ENCODE measurements at regions not wholly inside any gene's neighbourhood (a gene's known extent, or its start where the extent isn't known, plus 50 kb on each side); places are given as distances from the start of the nearest gene placed in this dataset.

GRCh38 chr3:95655363-95655986, 1158.9 kb upstream of the EPHA6 start:
- no peak overlapping the region for H2BK15ac ChIP-seq (ENCODE audit: low read depth, poor library complexity, severe bottlenecking)
- H4K8ac ChIP-seq (ENCODE audit: low read length): no peak overlapping the region
- H3K4me1 ChIP-seq (ENCODE audit: control insufficient read depth, insufficient read depth, low read depth, low read length): peaks cover 1% of the 10 kb centered on the region
- H3K4ac ChIP-seq (ENCODE audit: low read depth in 1 of 2, low read length in 2 of 2): no peak overlapping the region
- H2AFZ ChIP-seq (ENCODE audit: low read depth, low read length): peak overlapping the region; percentile 51
- H3K23ac ChIP-seq (ENCODE audit: low read length in 2 of 2): no peak overlapping the region
- H4K91ac ChIP-seq (ENCODE audit: low read length): no peak overlapping the region
- peak overlapping the region; percentile 79 for H3K4me2 ChIP-seq (ENCODE audit: low read length, poor library complexity, severe bottlenecking)
- DNase-seq: no peak
- H3K79me1 ChIP-seq (replicated peaks; ENCODE audit: low read length, poor library complexity, severe bottlenecking): no peaks in the 10 kb centered on the region
- no peaks in the 10 kb centered on the region for H3K27me3 ChIP-seq (ENCODE audit: control insufficient read depth in 1 of 2, insufficient read depth in 1 of 2, low read length in 2 of 2)
- H3K14ac ChIP-seq (ENCODE audit: low read length in 2 of 2): no peak overlapping the region
- H3K27ac ChIP-seq (ENCODE audit: low read length, poor library complexity, severe bottlenecking): peak overlapping the region; percentile 85
- no peak overlapping the region for H3K18ac ChIP-seq (ENCODE audit: low read depth in 1 of 2, low read length in 2 of 2)
- no peak overlapping the region for H3K9ac ChIP-seq (ENCODE audit: low read length)
- no peak overlapping the region for H3K4me3 ChIP-seq (ENCODE audit: insufficient read depth in 1 of 2, low read depth in 1 of 2, low read length in 2 of 2)
- H2BK5ac ChIP-seq (ENCODE audit: low read depth, low read length, poor library complexity, severe bottlenecking): peak overlapping the region; percentile 95
- peaks cover 8% of the 10 kb centered on the region for H3K9me3 ChIP-seq (ENCODE audit: control insufficient read depth, low read length)
- H2BK12ac ChIP-seq (ENCODE audit: low read length in 2 of 2): no peak overlapping the region
- WGBS: 89% methylated on average over 10 of the region's 12 CpGs
- H2BK120ac ChIP-seq (ENCODE audit: low read depth, low read length): no peak overlapping the region
- H2AK5ac ChIP-seq (ENCODE audit: low read length, severe bottlenecking): no peak overlapping the region
- no peaks in the 10 kb centered on the region for H3K36me3 ChIP-seq (ENCODE audit: control insufficient read depth in 1 of 2, insufficient read depth in 2 of 2, low read depth in 1 of 2, low read length in 2 of 2)

- Histone ChIP-seq H2BK120ac (ENCODE audit: low read depth, low read length) (no peak overlapping the region), H3K27ac (ENCODE audit: low read length, poor library complexity, severe bottlenecking) (no peak overlapping the region), H2BK12ac (ENCODE audit: low read length in 2 of 2) (no peak overlapping the region), H2AFZ (ENCODE audit: low read depth, low read length) (no peak overlapping the region), H3K18ac (ENCODE audit: low read depth in 1 of 2, low read length in 2 of 2) (no peak overlapping the region), H3K14ac (ENCODE audit: low read length in 2 of 2) (no peak overlapping the region), H3K4me3 (ENCODE audit: insufficient read depth in 1 of 2, low read depth in 1 of 2, low read length in 2 of 2) (no peak overlapping the region), H3K36me3 (ENCODE audit: control insufficient read depth in 1 of 2, insufficient read depth in 2 of 2, low read depth in 1 of 2, low read length in 2 of 2) (no peaks in the 10 kb centered on the region), H3K4me1 (ENCODE audit: control insufficient read depth, insufficient read depth, low read depth, low read length) (no peaks in the 10 kb centered on the region), H3K27me3 (ENCODE audit: control insufficient read depth in 1 of 2, insufficient read depth in 1 of 2, low read length in 2 of 2) (no peaks in the 10 kb centered on the region), H4K8ac (ENCODE audit: low read length) (no peak overlapping the region), H4K91ac (ENCODE audit: low read length) (no peak overlapping the region), H3K9me3 (ENCODE audit: control insufficient read depth, low read length) (no peaks in the 10 kb centered on the region), H3K4me2 (ENCODE audit: low read length, poor library complexity, severe bottlenecking) (no peak overlapping the region), H2BK5ac (ENCODE audit: low read depth, low read length, poor library complexity, severe bottlenecking) (no peak overlapping the region), H3K4ac (ENCODE audit: low read depth in 1 of 2, low read length in 2 of 2) (no peak overlapping the region), H2AK5ac (ENCODE audit: low read length, severe bottlenecking) (no peak overlapping the region), H3K23ac (ENCODE audit: low read length in 2 of 2) (no peak overlapping the region), H2BK15ac (ENCODE audit: low read depth, poor library complexity, severe bottlenecking) (no peak overlapping the region), H3K9ac (ENCODE audit: low read length) (no peak overlapping the region), H3K79me1 (replicated peaks; ENCODE audit: low read length, poor library complexity, severe bottlenecking) (no peaks in the 10 kb centered on the region)
- no peak for DNase-seq
- WGBS: 100% methylated on average over 1 of the region's 3 CpGs
Observed at GRCh38 chr3:95670765-95671164, 1143.6 kb upstream of the EPHA6 start.

- no peak overlapping the region for H3K4me2 ChIP-seq (ENCODE audit: low read length, poor library complexity, severe bottlenecking)
Observed at GRCh38 chr3:95673215-95673614, 1141.2 kb upstream of the EPHA6 start.

GRCh38 chr3:95705786-95706418, 1108.5 kb upstream of the EPHA6 start:
- no peak overlapping the region for H3K23ac ChIP-seq (ENCODE audit: low read length in 2 of 2)
- peak overlapping the region in 1 of 2 experiments; percentile 58 for H3K4me3 ChIP-seq (ENCODE audit: insufficient read depth in 1 of 2, low read depth in 1 of 2, low read length in 2 of 2)
- H3K4ac ChIP-seq (ENCODE audit: low read depth in 1 of 2, low read length in 2 of 2): no peak overlapping the region
- no peak overlapping the region for H2BK5ac ChIP-seq (ENCODE audit: low read depth, low read length, poor library complexity, severe bottlenecking)
- peak overlapping the region in 1 of 2 experiments; percentile 33 for H3K18ac ChIP-seq (ENCODE audit: low read depth in 1 of 2, low read length in 2 of 2)
- H2AFZ ChIP-seq (ENCODE audit: low read depth, low read length): peak overlapping the region; percentile 46
- no peak overlapping the region for H2BK120ac ChIP-seq (ENCODE audit: low read depth, low read length)
- peak; percentile 35 for DNase-seq
- no peaks in the 10 kb centered on the region for H3K9me3 ChIP-seq (ENCODE audit: control insufficient read depth, low read length)
- H2AK5ac ChIP-seq (ENCODE audit: low read length, severe bottlenecking): no peak overlapping the region
- no peak overlapping the region for H2BK12ac ChIP-seq (ENCODE audit: low read length in 2 of 2)
- 96% methylated on average over 7 of the region's 9 CpGs for WGBS
- no peak overlapping the region for H3K4me2 ChIP-seq (ENCODE audit: low read length, poor library complexity, severe bottlenecking)
- no peak overlapping the region for H4K91ac ChIP-seq (ENCODE audit: low read length)
- H4K8ac ChIP-seq (ENCODE audit: low read length): no peak overlapping the region
- H3K9ac ChIP-seq (ENCODE audit: low read length): peak overlapping the region; percentile 11
- no peaks in the 10 kb centered on the region for H3K27me3 ChIP-seq (ENCODE audit: control insufficient read depth in 1 of 2, insufficient read depth in 1 of 2, low read length in 2 of 2)
- no peaks in the 10 kb centered on the region for H3K4me1 ChIP-seq (ENCODE audit: control insufficient read depth, insufficient read depth, low read depth, low read length)
- no peak overlapping the region for H2BK15ac ChIP-seq (ENCODE audit: low read depth, poor library complexity, severe bottlenecking)
- H3K36me3 ChIP-seq (ENCODE audit: control insufficient read depth in 1 of 2, insufficient read depth in 2 of 2, low read depth in 1 of 2, low read length in 2 of 2): no peaks in the 10 kb centered on the region
- H3K79me1 ChIP-seq (replicated peaks; ENCODE audit: low read length, poor library complexity, severe bottlenecking): no peaks in the 10 kb centered on the region
- no peak overlapping the region for H3K14ac ChIP-seq (ENCODE audit: low read length in 2 of 2)
- H3K27ac ChIP-seq (ENCODE audit: low read length, poor library complexity, severe bottlenecking): no peak overlapping the region

More at GRCh38 chr3:95673215-95673614, 1141.2 kb upstream of the EPHA6 start:
- Histone ChIP-seq H3K18ac (ENCODE audit: low read depth in 1 of 2, low read length in 2 of 2) (no peak overlapping the region), H2BK12ac (ENCODE audit: low read length in 2 of 2) (no peak overlapping the region), H3K4ac (ENCODE audit: low read depth in 1 of 2, low read length in 2 of 2) (no peak overlapping the region), H4K91ac (ENCODE audit: low read length) (no peak overlapping the region), H2BK5ac (ENCODE audit: low read depth, low read length, poor library complexity, severe bottlenecking) (no peak overlapping the region), H3K23ac (ENCODE audit: low read length in 2 of 2) (no peak overlapping the region), H3K14ac (ENCODE audit: low read length in 2 of 2) (no peak overlapping the region), H3K27me3 (ENCODE audit: control insufficient read depth in 1 of 2, insufficient read depth in 1 of 2, low read length in 2 of 2) (no peaks in the 10 kb centered on the region), H3K79me1 (replicated peaks; ENCODE audit: low read length, poor library complexity, severe bottlenecking) (no peaks in the 10 kb centered on the region), H4K8ac (ENCODE audit: low read length) (no peak overlapping the region), H2AK5ac (ENCODE audit: low read length, severe bottlenecking) (no peak overlapping the region), H3K4me1 (ENCODE audit: control insufficient read depth, insufficient read depth, low read depth, low read length) (no peaks in the 10 kb centered on the region), H2BK15ac (ENCODE audit: low read depth, poor library complexity, severe bottlenecking) (no peak overlapping the region), H3K36me3 (ENCODE audit: control insufficient read depth in 1 of 2, insufficient read depth in 2 of 2, low read depth in 1 of 2, low read length in 2 of 2) (no peaks in the 10 kb centered on the region), H2BK120ac (ENCODE audit: low read depth, low read length) (no peak overlapping the region), H2AFZ (ENCODE audit: low read depth, low read length) (no peak overlapping the region), H3K4me3 (ENCODE audit: insufficient read depth in 1 of 2, low read depth in 1 of 2, low read length in 2 of 2) (no peak overlapping the region), H3K9ac (ENCODE audit: low read length) (no peak overlapping the region), H3K9me3 (ENCODE audit: control insufficient read depth, low read length) (no peaks in the 10 kb centered on the region), H3K27ac (ENCODE audit: low read length, poor library complexity, severe bottlenecking) (no peak overlapping the region)
- DNase-seq: no peak
- WGBS: 83% methylated on average over 3 of the region's 3 CpGs
